DND-41 (cell line): ENCODE measurements at regions not wholly inside any gene's neighbourhood (a gene's known extent, or its start where the extent isn't known, plus 50 kb on each side); places are given as distances from the start of the nearest gene placed in this dataset.

Experiments used
- ATAC-seq: fragments of 200-7000 bp; cut with Tn5 transposase; 3 replicates; pipeline ENCODE4 v1.9.1; 2021; ENCODE audit warnings: low read depth; ENCODE audit not compliant: insufficient read depth
- DNase-seq: peaks from one replicate; pipeline ENCODE4 v3.0.0-alpha.2; 2020
- H2AFZ ChIP-seq: 2 replicates; pipeline ENCODE4 v1.6.0; 2012; ENCODE audit warnings: low read depth, low read length
- H3K27ac ChIP-seq: 2 replicates; pipeline ENCODE4 v1.5.1; 2012; ENCODE audit warnings: low read length, inconsistent platforms
- H3K27me3 ChIP-seq: fragments of 200-600 bp; sonication (generic); 2 replicates; pipeline ENCODE4 v1.6.0; 2012; ENCODE audit warnings: low read length, mild to moderate bottlenecking, inconsistent platforms; ENCODE audit not compliant: insufficient read depth, poor library complexity
- H3K36me3 ChIP-seq: 2 replicates; pipeline ENCODE4 v1.5.1; 2012; ENCODE audit warnings: low read length, inconsistent platforms; ENCODE audit not compliant: insufficient read depth
- H3K4me1 ChIP-seq: 2 replicates; pipeline ENCODE4 v1.5.1; 2012; ENCODE audit warnings: mild to moderate bottlenecking, low read length; ENCODE audit not compliant: insufficient read depth
- H3K4me2 ChIP-seq: 2 replicates; pipeline ENCODE4 v1.6.0; 2012; ENCODE audit warnings: mild to moderate bottlenecking, moderate library complexity, low read length, inconsistent platforms; ENCODE audit not compliant: insufficient read depth
- H3K4me3 ChIP-seq, 2 experiments: fragments of 200-600 bp in 1 of 2; shearing (Covaris generic) in 1 of 2; 2 replicates each; pipeline ENCODE4 v1.5.1; 2012 to 2016; ENCODE audit warnings: inconsistent platforms in 2 of 2, low read length in 2 of 2, mild to moderate bottlenecking in 2 of 2, low read depth in 1 of 2, moderate library complexity in 1 of 2
- H3K79me2 ChIP-seq: 2 replicates; pipeline ENCODE4 v1.6.0; 2012; ENCODE audit warnings: low read length, inconsistent platforms; ENCODE audit not compliant: insufficient read depth
- H3K9ac ChIP-seq: 2 replicates; pipeline ENCODE4 v1.6.0; 2012; ENCODE audit warnings: low read depth, mild to moderate bottlenecking, inconsistent platforms, low read length, moderate library complexity
- H3K9me3 ChIP-seq: 2 replicates; pipeline ENCODE4 v1.5.1; 2012; ENCODE audit warnings: low read length, moderate library complexity, mild to moderate bottlenecking, inconsistent platforms; ENCODE audit not compliant: insufficient read depth, severe bottlenecking
- H4K20me1 ChIP-seq: 2 replicates; pipeline ENCODE4 v1.6.0; 2012; ENCODE audit warnings: low read length; ENCODE audit not compliant: insufficient read depth
- CTCF ChIP-seq: IDR thresholded peaks from 2 replicates; pipeline ENCODE4 v1.5.1; 2012; ENCODE audit warnings: borderline replicate concordance, low read length, moderate library complexity, mild to moderate bottlenecking; ENCODE audit not compliant: poor library complexity, severe bottlenecking; ENCODE audit errors: extremely low read depth
- EZH2 ChIP-seq: IDR thresholded peaks from 3 replicates; pipeline ENCODE4 v1.6.1; 2012; ENCODE audit warnings: borderline replicate concordance, low read depth, mild to moderate bottlenecking, moderate library complexity, low read length, inconsistent platforms; ENCODE audit not compliant: severe bottlenecking

- no peak overlapping the region for H3K27ac ChIP-seq
- no peaks in the 10 kb centered on the region for H3K27me3 ChIP-seq
- no peak overlapping the region for H3K4me3 ChIP-seq
- no peak overlapping the region for H3K4me2 ChIP-seq
- H2AFZ ChIP-seq, result no peak overlapping the region
- no peaks in the 10 kb centered on the region for H4K20me1 ChIP-seq
- no peaks in the 10 kb centered on the region for H3K36me3 ChIP-seq
- no peak for TF ChIP-seq EZH2
- no peak for TF ChIP-seq CTCF
- no peak for ATAC-seq
- no peak overlapping the region for H3K9ac ChIP-seq
- no peaks in the 10 kb centered on the region for H3K79me2 ChIP-seq
- H3K4me1 ChIP-seq, result no peaks in the 10 kb centered on the region
- no peak for DNase-seq
- H3K9me3 ChIP-seq, result no peaks in the 10 kb centered on the region
These were observed 969.2 kb upstream of the SLC35B3 start for GRCh38 chr6:9404351-9405146.

- Histone ChIP-seq H3K4me3 (no peak overlapping the region), H2AFZ (no peak overlapping the region), H3K79me2 (no peaks in the 10 kb centered on the region), H3K9ac (no peak overlapping the region), H3K36me3 (no peaks in the 10 kb centered on the region), H4K20me1 (no peaks in the 10 kb centered on the region), H3K27ac (no peak overlapping the region), H3K9me3 (no peaks in the 10 kb centered on the region), H3K27me3 (no peaks in the 10 kb centered on the region), H3K4me2 (no peak overlapping the region), H3K4me1 (no peaks in the 10 kb centered on the region)
- DNase-seq, result no peak
- ATAC-seq, result no peak
- TF ChIP-seq EZH2 (no peak), CTCF (no peak)
These were observed 968.4 kb upstream of the SLC35B3 start for GRCh38 chr6:9403736-9404135.

- Histone ChIP-seq H4K20me1 (no peaks in the 10 kb centered on the region), H3K79me2 (no peaks in the 10 kb centered on the region), H3K4me3 (no peak overlapping the region), H3K9me3 (no peaks in the 10 kb centered on the region), H3K9ac (no peak overlapping the region), H3K27me3 (no peaks in the 10 kb centered on the region), H3K4me2 (no peak overlapping the region), H2AFZ (no peak overlapping the region), H3K36me3 (no peaks in the 10 kb centered on the region), H3K4me1 (no peaks in the 10 kb centered on the region), H3K27ac (no peak overlapping the region)
- no peak for DNase-seq
- no peak for ATAC-seq
- TF ChIP-seq CTCF (no peak), EZH2 (no peak)
These were observed 966.6 kb upstream of the SLC35B3 start for GRCh38 chr6:9401960-9402359.

- no peak overlapping the region for H3K4me3 ChIP-seq
- H3K4me2 ChIP-seq, result no peak overlapping the region
- no peaks in the 10 kb centered on the region for H3K79me2 ChIP-seq
- no peaks in the 10 kb centered on the region for H4K20me1 ChIP-seq
- no peaks in the 10 kb centered on the region for H3K9me3 ChIP-seq
- H3K27ac ChIP-seq, result no peak overlapping the region
- H3K9ac ChIP-seq, result no peak overlapping the region
- no peaks in the 10 kb centered on the region for H3K4me1 ChIP-seq
- DNase-seq (no peak), ATAC-seq (no peak)
- no peaks in the 10 kb centered on the region for H3K27me3 ChIP-seq
- no peak overlapping the region for H2AFZ ChIP-seq
- no peaks in the 10 kb centered on the region for H3K36me3 ChIP-seq
- TF ChIP-seq EZH2, result no peak
- no peak for TF ChIP-seq CTCF
These were observed 964.6 kb upstream of the SLC35B3 start for GRCh38 chr6:9399916-9400315.
